GM19397 (cell line): ENCODE measurements at regions not wholly inside any gene's neighbourhood (a gene's known extent, or its start where the extent isn't known, plus 50 kb on each side); places are given as distances from the start of the nearest gene placed in this dataset.
"Not testable (repeated sequence)": the region's sequence is repeated elsewhere in the genome, so short reads cannot be mapped to it uniquely, and the experiment has no call there.

Experiments
- ATAC-seq: cut with Tn5 transposase; IDR thresholded peaks from one replicate; pipeline ENCODE4 v1.9.1; 2021; ENCODE audit warnings: mild to moderate bottlenecking, moderate library complexity; ENCODE audit not compliant: unreplicated experiment

GRCh38 chr16:51516960-51517359, 365.9 kb upstream of the SALL1 start:
- not testable (repeated sequence) for ATAC-seq

GRCh38 chr16:51510416-51510815, 359.3 kb upstream of the SALL1 start:
- no peak for ATAC-seq

GRCh38 chr16:51509336-51509735, 358.3 kb upstream of the SALL1 start:
- no peak for ATAC-seq

GRCh38 chr16:51508490-51509212, 357.6 kb upstream of the SALL1 start:
- no peak for ATAC-seq

- ATAC-seq: no peak
Observed at GRCh38 chr16:51507286-51507685, 356.2 kb upstream of the SALL1 start.

- no peak for ATAC-seq
Observed at GRCh38 chr16:51500306-51500705, 349.2 kb upstream of the SALL1 start.

GRCh38 chr16:51497541-51498211, 346.6 kb upstream of the SALL1 start:
- ATAC-seq: no peak

- ATAC-seq: no peak
Observed at GRCh38 chr16:51490866-51491265, 339.8 kb upstream of the SALL1 start.

GRCh38 chr16:51487880-51488279, 336.8 kb upstream of the SALL1 start:
- no peak for ATAC-seq

GRCh38 chr16:51474414-51475091, 323.5 kb upstream of the SALL1 start:
- no peak for ATAC-seq

- ATAC-seq: no peak
Observed at GRCh38 chr16:51473091-51473490, 322.0 kb upstream of the SALL1 start.

GRCh38 chr16:51470492-51470891, 319.4 kb upstream of the SALL1 start:
- no peak for ATAC-seq

- no peak for ATAC-seq
Observed at GRCh38 chr16:51464996-51465395, 313.9 kb upstream of the SALL1 start.

GRCh38 chr16:51461255-51461654, 310.2 kb upstream of the SALL1 start:
- ATAC-seq: no peak

- no peak for ATAC-seq
Observed at GRCh38 chr16:51458356-51459140, 307.5 kb upstream of the SALL1 start.

GRCh38 chr16:51457775-51458174, 306.7 kb upstream of the SALL1 start:
- no peak for ATAC-seq

GRCh38 chr16:51455398-51455797, 304.3 kb upstream of the SALL1 start:
- no peak for ATAC-seq

- no peak for ATAC-seq
Observed at GRCh38 chr16:51453251-51453650, 302.2 kb upstream of the SALL1 start.

- no peak for ATAC-seq
Observed at GRCh38 chr16:51450909-51451308, 299.8 kb upstream of the SALL1 start.

GRCh38 chr16:51450376-51450775, 299.3 kb upstream of the SALL1 start:
- no peak for ATAC-seq

- ATAC-seq: no peak
Observed at GRCh38 chr16:51449441-51449840, 298.4 kb upstream of the SALL1 start.
